KG1 (cell line): ENCODE measurements at regions not wholly inside any gene's neighbourhood (a gene's known extent, or its start where the extent isn't known, plus 50 kb on each side); places are given as distances from the start of the nearest gene placed in this dataset.
"Not testable (repeated sequence)": the region's sequence is repeated elsewhere in the genome, so short reads cannot be mapped to it uniquely, and the experiment has no call there.

Experiments
- DNase-seq: peaks from one replicate; lab custom pipeline; 2025; lab: John Stamatoyannopoulos, UW

GRCh38 chr14:55767286-55767685, 187.3 kb downstream of the KTN1 start:
- no peak for DNase-seq

GRCh38 chr14:55769877-55770276, 189.9 kb downstream of the KTN1 start:
- no peak for DNase-seq

GRCh38 chr14:55771242-55771981, 191.4 kb downstream of the KTN1 start:
- no peak for DNase-seq

- DNase-seq, result no peak
Observed at GRCh38 chr14:55772486-55772885, 192.5 kb downstream of the KTN1 start.

- no peak for DNase-seq
Observed at GRCh38 chr14:55773312-55773711, 193.3 kb downstream of the KTN1 start.

- no peak for DNase-seq
Observed at GRCh38 chr14:55773984-55774545, 194.1 kb downstream of the KTN1 start.

GRCh38 chr14:55777877-55778276, 197.9 kb downstream of the KTN1 start:
- DNase-seq, result no peak

- DNase-seq, result no peak
Observed at GRCh38 chr14:55780156-55780946, 200.3 kb downstream of the KTN1 start.

GRCh38 chr14:55781046-55781445, 201.0 kb downstream of the KTN1 start:
- no peak for DNase-seq

GRCh38 chr14:55782166-55782565, 202.2 kb downstream of the KTN1 start:
- no peak for DNase-seq

- no peak for DNase-seq
Observed at GRCh38 chr14:55789406-55789805, 209.4 kb downstream of the KTN1 start.

- DNase-seq, result no peak
Observed at GRCh38 chr14:55794655-55795595, 214.9 kb downstream of the KTN1 start.

GRCh38 chr14:55796513-55796912, 216.5 kb downstream of the KTN1 start:
- DNase-seq, result not testable (repeated sequence)

- no peak for DNase-seq
Observed at GRCh38 chr14:55798406-55798805, 218.4 kb downstream of the KTN1 start.

GRCh38 chr14:55799508-55800095, 219.6 kb downstream of the KTN1 start:
- DNase-seq, result no peak

- DNase-seq, result no peak
Observed at GRCh38 chr14:55800156-55800785, 220.3 kb downstream of the KTN1 start.

GRCh38 chr14:55801121-55801520, 221.1 kb downstream of the KTN1 start:
- DNase-seq, result no peak

- no peak for DNase-seq
Observed at GRCh38 chr14:55802986-55803872, 223.2 kb downstream of the KTN1 start.

GRCh38 chr14:55803873-55804553, 224.0 kb downstream of the KTN1 start:
- no peak for DNase-seq
